Erythroblast (primary cell): ENCODE measurements at regions not wholly inside any gene's neighbourhood (a gene's known extent, or its start where the extent isn't known, plus 50 kb on each side); places are given as distances from the start of the nearest gene placed in this dataset.

ENCODE experiments used
- GATA1 ChIP-seq: IDR thresholded peaks from 2 replicates; pipeline ENCODE4 v1.6.1; 2011; ENCODE audit warnings: low read depth, mild to moderate bottlenecking, control low read depth, low read length, moderate library complexity
- POLR2A ChIP-seq: IDR thresholded peaks from 2 replicates; pipeline ENCODE4 v1.6.1; 2011; ENCODE audit warnings: mild to moderate bottlenecking, low read length

DNA sequence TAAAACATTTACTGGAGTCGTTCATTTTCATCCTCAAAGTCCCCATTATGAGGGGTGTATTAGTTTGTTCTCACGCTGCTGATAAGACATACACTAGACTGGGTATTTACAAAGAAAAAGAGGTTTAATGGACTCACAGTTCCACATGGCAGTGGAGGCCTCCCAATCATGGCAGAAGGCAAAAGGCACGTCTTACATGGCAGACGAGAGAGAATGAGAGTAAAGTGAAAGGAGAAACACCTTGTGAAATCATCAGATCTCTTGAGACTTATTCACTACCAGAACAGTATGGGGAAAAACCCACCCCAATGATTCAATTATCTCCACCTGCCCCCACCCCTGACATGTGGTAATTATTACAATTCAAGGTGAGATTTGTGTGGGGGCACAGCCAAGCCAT is 830.4 kb upstream of the RGS18 start:
- TF ChIP-seq POLR2A = no peak
- no peak for TF ChIP-seq GATA1
